ENCODE measurements at regions not wholly inside any gene's neighbourhood (a gene's known extent, or its start where the extent isn't known, plus 50 kb on each side); places are given as distances from the start of the nearest gene placed in this dataset.

DNA sequence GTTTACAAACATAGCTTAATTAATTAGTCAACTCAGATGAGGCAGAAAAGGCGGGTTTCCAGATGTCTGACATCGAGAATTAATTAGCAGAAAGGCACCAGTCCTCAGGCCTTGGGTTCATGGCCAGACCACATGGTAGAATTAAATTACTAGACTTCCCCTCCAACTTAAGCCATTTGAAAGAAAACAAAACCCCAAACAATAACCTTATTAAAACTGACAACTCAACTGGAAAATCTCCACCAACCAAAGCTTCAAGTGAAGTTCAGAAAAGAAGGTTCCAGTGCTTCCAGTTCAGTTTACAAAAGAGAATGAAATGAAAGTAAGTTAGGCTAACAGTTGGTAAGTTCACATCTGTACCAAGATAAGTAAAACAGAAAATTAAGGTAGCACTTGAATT lies 349.5 kb downstream of the GRIN2B start:
- POLR2A ChIA-PET = no interaction called here

DNA sequence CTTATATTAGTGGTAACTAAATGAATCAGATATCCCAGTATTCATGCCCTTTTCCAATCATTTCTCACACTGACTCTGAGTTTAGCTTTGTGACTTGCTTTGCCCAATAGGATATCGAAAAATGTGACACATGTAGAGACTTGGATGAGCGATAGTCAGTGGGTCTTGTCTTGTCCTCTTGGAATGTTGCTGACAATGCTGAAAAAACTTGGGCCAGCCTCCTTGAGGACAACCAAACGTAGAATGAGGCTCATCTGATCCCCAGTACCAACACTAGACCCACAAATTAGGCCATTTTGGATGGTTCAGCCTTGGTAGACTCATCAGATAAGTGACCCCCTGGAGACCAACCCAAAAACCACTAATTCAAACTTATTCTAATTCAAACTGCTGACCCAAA lies 351.0 kb downstream of the GRIN2B start:
- CTCF ChIA-PET = no interaction called here
- POLR2A ChIA-PET = no interaction called here
- DNase-seq (ENCODE audit: extremely low spot score) = no peak
- TF ChIP-seq FOXA1 (IDR thresholded peaks at IDR 0.05) = no peak
- TF ChIP-seq TARDBP (IDR thresholded peaks at IDR 0.05) = no peak
- no peak for TF ChIP-seq FOXK2 (IDR thresholded peaks at IDR 0.05)
- no peak for TF ChIP-seq ZNF384 (IDR thresholded peaks at IDR 0.05)
- no peak for TF ChIP-seq ELF4 (IDR thresholded peaks at IDR 0.05)
- TF ChIP-seq, protein P1, sequence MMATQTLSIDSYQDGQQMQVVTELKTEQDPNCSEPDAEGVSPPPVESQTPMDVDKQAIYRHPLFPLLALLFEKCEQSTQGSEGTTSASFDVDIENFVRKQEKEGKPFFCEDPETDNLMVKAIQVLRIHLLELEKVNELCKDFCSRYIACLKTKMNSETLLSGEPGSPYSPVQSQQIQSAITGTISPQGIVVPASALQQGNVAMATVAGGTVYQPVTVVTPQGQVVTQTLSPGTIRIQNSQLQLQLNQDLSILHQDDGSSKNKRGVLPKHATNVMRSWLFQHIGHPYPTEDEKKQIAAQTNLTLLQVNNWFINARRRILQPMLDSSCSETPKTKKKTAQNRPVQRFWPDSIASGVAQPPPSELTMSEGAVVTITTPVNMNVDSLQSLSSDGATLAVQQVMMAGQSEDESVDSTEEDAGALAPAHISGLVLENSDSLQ (IDR thresholded peaks at IDR 0.05) = no peak
- TF ChIP-seq L3MBTL2 (conservative IDR thresholded peaks at IDR 0.05) = no peak
- no peak for TF ChIP-seq CTBP1 (IDR thresholded peaks at IDR 0.05; ENCODE audit: borderline replicate concordance)
- TF ChIP-seq HDGF (IDR thresholded peaks at IDR 0.05; ENCODE audit: borderline replicate concordance) = no peak
- TF ChIP-seq NFRKB (IDR thresholded peaks at IDR 0.05) = no peak
- no peak for TF ChIP-seq BHLHE40 (IDR thresholded peaks at IDR 0.05; ENCODE audit: borderline replicate concordance)

More for the DNA sequence above, 349.5 kb downstream of the GRIN2B start:
- TF ChIP-seq LEF1 (IDR thresholded peaks at IDR 0.05; ENCODE audit: borderline replicate concordance) (no peak), ZNF384 (IDR thresholded peaks at IDR 0.05) (no peak), FOXM1 (IDR thresholded peaks at IDR 0.05; ENCODE audit: borderline replicate concordance) (no peak), CTBP1 (IDR thresholded peaks at IDR 0.05; ENCODE audit: borderline replicate concordance) (no peak), SUZ12 (IDR thresholded peaks at IDR 0.05) (no peak), NFRKB (IDR thresholded peaks at IDR 0.05) (no peak), BHLHE40 (IDR thresholded peaks at IDR 0.05; ENCODE audit: borderline replicate concordance) (no peak), SP1 (IDR thresholded peaks at IDR 0.05) (no peak), FOXK2 (IDR thresholded peaks at IDR 0.05) (no peak), HDGF (IDR thresholded peaks at IDR 0.05; ENCODE audit: borderline replicate concordance) (no peak)
- TF ChIP-seq, protein P1 (IDR thresholded peaks at IDR 0.05) = no peak
- DNase-seq (ENCODE audit: extremely low spot score) = no peak
- CTCF ChIA-PET = no interaction called here

GRCh38 chr12:13628067-13628466 lies 353.3 kb downstream of the GRIN2B start:
- POLR2A ChIA-PET = no interaction called here
- CTCF ChIA-PET = no interaction called here
- DNase-seq (ENCODE audit: extremely low spot score) = no peak
- TF ChIP-seq FOXA1 (IDR thresholded peaks at IDR 0.05) (no peak), FOXK2 (IDR thresholded peaks at IDR 0.05) (no peak), LEF1 (IDR thresholded peaks at IDR 0.05; ENCODE audit: borderline replicate concordance) (no peak), ELF4 (IDR thresholded peaks at IDR 0.05) (no peak), SUZ12 (IDR thresholded peaks at IDR 0.05) (no peak), FOXM1 (IDR thresholded peaks at IDR 0.05; ENCODE audit: borderline replicate concordance) (no peak), L3MBTL2 (conservative IDR thresholded peaks at IDR 0.05) (no peak), CTBP1 (IDR thresholded peaks at IDR 0.05; ENCODE audit: borderline replicate concordance) (no peak), SP1 (IDR thresholded peaks at IDR 0.05) (no peak), HDGF (IDR thresholded peaks at IDR 0.05; ENCODE audit: borderline replicate concordance) (no peak), ARNT (IDR thresholded peaks at IDR 0.05) (no peak), ZNF384 (IDR thresholded peaks at IDR 0.05) (no peak)
- TF ChIP-seq, protein P1 (IDR thresholded peaks at IDR 0.05) = no peak

DNA sequence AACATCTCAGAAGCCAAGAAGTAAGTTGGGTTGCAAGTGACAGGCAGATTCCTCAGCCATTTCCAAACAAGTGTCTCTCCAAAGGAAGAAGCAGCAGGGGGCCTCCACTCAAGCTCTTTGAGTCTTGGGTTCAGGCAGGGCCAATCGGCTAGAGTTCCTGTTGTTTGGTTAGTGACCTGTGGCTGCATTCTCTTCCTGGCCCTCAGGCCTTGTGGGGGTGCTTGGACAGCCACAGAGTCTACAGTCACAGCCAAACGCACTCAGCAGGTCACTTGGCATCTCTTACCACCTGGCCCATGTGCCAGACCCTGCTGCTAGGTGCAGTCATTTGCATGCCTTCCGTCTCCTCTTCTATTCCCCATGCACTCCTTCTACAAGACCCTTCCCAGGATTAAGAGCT lies 353.9 kb downstream of the GRIN2B start:
- no peak for TF ChIP-seq TARDBP (IDR thresholded peaks at IDR 0.05)
- TF ChIP-seq CTBP1 (IDR thresholded peaks at IDR 0.05; ENCODE audit: borderline replicate concordance) = no peak
- no peak for TF ChIP-seq FOXK2 (IDR thresholded peaks at IDR 0.05)
- TF ChIP-seq BHLHE40 (IDR thresholded peaks at IDR 0.05; ENCODE audit: borderline replicate concordance) = no peak
- TF ChIP-seq ELF4 (IDR thresholded peaks at IDR 0.05) = no peak
- TF ChIP-seq L3MBTL2 (conservative IDR thresholded peaks at IDR 0.05) = no peak
- no peak for TF ChIP-seq LEF1 (IDR thresholded peaks at IDR 0.05; ENCODE audit: borderline replicate concordance)
- no peak for DNase-seq (ENCODE audit: extremely low spot score)
- ChIA-PET POLR2A (no interaction called here), CTCF (no interaction called here)

GRCh38 chr12:13613297-13613696 lies 368.1 kb downstream of the GRIN2B start:
- TF ChIP-seq, protein P1 (IDR thresholded peaks at IDR 0.05) = no peak
- DNase-seq (ENCODE audit: extremely low spot score) = no peak
- POLR2A ChIA-PET = no interaction called here
- CTCF ChIA-PET = no interaction called here

DNA sequence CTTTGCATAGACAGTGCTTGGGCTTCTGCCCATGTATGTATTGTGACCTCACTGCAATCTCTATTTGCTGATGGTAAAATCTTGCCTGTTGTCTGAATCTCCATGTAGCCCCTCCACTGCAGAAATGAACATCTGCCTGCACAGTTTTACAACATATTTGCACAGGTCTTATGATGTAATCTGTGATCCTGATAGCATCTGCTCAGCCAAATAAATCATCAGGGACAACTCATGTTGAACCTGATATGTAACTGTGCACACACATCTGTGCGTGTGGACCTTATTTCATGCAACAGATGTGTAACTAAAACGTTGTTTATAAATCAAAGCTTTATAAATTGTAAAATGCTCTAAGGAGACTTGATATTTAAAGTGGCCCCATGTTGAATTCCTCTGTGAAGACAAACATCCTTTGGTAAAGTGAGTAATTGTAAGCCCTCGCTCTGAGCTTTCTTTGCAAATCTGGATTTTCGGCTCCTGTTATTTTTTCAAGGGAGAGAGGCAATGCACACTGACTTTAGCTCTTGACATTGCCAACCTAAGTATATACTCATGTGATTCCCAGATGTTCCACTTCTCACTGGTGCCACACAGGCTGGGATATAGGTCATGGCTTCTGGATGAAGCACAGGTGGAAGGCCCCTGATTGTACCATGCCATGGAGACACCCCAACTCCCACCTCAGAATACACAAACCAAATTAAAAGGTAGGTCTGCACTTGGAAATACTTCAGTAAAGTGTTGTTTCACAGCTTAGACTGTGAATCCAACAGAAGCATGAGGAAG lies 371.3 kb downstream of the GRIN2B start:
- no peak for DNase-seq (ENCODE audit: extremely low spot score)
- POLR2A ChIA-PET = no interaction called here
- TF ChIP-seq SP1 (IDR thresholded peaks at IDR 0.05) (no peak), ELF4 (IDR thresholded peaks at IDR 0.05) (no peak), TARDBP (IDR thresholded peaks at IDR 0.05) (no peak), SUZ12 (IDR thresholded peaks at IDR 0.05) (no peak), FOXK2 (IDR thresholded peaks at IDR 0.05) (no peak), NFRKB (IDR thresholded peaks at IDR 0.05) (no peak), CTBP1 (IDR thresholded peaks at IDR 0.05; ENCODE audit: borderline replicate concordance) (no peak), L3MBTL2 (conservative IDR thresholded peaks at IDR 0.05) (no peak)
- TF ChIP-seq, protein P1 (IDR thresholded peaks at IDR 0.05) = no peak
- CTCF ChIA-PET = no interaction called here

Data from HEK293T (cell line).